ENCODE measurements at regions not wholly inside any gene's neighbourhood (a gene's known extent, or its start where the extent isn't known, plus 50 kb on each side); places are given as distances from the start of the nearest gene placed in this dataset.

DNA sequence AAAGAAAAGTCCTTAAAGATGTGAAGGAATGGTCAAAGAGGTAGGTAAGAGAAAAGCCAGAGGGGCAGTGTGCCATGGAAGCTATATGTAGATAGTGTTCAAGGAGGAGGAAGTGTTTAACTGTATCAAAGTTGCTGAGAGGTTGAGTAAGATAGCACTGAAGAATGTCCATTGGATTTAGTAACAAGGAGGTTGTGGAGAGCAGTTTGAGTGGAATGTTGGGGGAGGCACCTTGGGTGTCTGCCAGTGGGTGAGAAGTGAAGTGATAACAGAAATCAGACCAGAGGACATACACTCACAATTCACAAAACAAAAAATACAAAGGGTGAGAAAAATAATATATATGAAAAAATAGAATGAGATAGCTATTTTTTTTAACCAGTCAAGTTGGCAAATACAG lies 121.3 kb upstream of the AMOT start:
- TF ChIP-seq CTCF (conservative IDR thresholded peaks at IDR 0.05; ENCODE audit: low read length) (no peak), EZH2phosphoT487 (IDR thresholded peaks at IDR 0.05; ENCODE audit: borderline replicate concordance, low read depth, low read length) (no peak)

All from OCI-LY7 (cell line).